ENCODE measurements at regions not wholly inside any gene's neighbourhood (a gene's known extent, or its start where the extent isn't known, plus 50 kb on each side); places are given as distances from the start of the nearest gene placed in this dataset.

GRCh38 chrX:124217304-124218251, 114.9 kb upstream of the TEX13D start:
- no peak overlapping the region for H3K4me3 Mint-ChIP-seq
- peaks cover 32% of the 10 kb centered on the region for H3K4me1 Mint-ChIP-seq
- TF ChIP-seq, protein P1, sequence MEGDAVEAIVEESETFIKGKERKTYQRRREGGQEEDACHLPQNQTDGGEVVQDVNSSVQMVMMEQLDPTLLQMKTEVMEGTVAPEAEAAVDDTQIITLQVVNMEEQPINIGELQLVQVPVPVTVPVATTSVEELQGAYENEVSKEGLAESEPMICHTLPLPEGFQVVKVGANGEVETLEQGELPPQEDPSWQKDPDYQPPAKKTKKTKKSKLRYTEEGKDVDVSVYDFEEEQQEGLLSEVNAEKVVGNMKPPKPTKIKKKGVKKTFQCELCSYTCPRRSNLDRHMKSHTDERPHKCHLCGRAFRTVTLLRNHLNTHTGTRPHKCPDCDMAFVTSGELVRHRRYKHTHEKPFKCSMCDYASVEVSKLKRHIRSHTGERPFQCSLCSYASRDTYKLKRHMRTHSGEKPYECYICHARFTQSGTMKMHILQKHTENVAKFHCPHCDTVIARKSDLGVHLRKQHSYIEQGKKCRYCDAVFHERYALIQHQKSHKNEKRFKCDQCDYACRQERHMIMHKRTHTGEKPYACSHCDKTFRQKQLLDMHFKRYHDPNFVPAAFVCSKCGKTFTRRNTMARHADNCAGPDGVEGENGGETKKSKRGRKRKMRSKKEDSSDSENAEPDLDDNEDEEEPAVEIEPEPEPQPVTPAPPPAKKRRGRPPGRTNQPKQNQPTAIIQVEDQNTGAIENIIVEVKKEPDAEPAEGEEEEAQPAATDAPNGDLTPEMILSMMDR (IDR thresholded peaks at IDR 0.05; ENCODE audit: unreplicated experiment in 3 of 3): no peak
- H3K27me3 Mint-ChIP-seq (ENCODE audit: low read depth): no peaks in the 10 kb centered on the region
- H3K9me3 Mint-ChIP-seq: peaks cover 2% of the 10 kb centered on the region
- H3K27ac Mint-ChIP-seq: peak overlapping the region; percentile 17 to 69 (median 44)
- no peaks in the 10 kb centered on the region for H3K36me3 Mint-ChIP-seq (ENCODE audit: low read depth)

GRCh38 chrX:124223524-124223923, 108.9 kb upstream of the TEX13D start:
- TF ChIP-seq, protein P1 (IDR thresholded peaks at IDR 0.05; ENCODE audit: unreplicated experiment in 3 of 3): no peak
- no peak overlapping the region for H3K27ac Mint-ChIP-seq
- H3K36me3 Mint-ChIP-seq (ENCODE audit: low read depth): no peaks in the 10 kb centered on the region
- no peak overlapping the region for H3K4me3 Mint-ChIP-seq
- peaks cover 11% of the 10 kb centered on the region for H3K27me3 Mint-ChIP-seq (ENCODE audit: low read depth)
- no peaks in the 10 kb centered on the region for H3K9me3 Mint-ChIP-seq
- H3K4me1 Mint-ChIP-seq: peaks cover 11% of the 10 kb centered on the region

DNA sequence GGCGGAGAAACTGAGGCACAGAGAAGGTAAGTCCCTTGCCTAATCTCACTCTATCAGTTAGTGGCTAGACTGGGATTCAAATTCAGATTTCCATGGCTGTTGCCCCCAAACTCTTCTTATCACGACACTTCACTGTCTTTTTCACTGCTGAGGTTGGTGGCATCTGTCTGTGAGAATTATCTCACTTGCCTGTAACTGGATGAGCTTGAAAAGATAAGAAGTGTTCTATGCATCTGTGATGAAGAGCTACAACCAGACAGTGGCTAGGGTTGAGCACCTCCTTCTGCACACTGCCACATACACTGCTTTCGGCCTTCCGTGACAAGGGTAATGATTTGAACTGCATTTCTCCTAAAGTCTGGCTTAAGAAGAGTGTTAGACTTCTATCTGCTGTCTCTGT, 107.9 kb upstream of the TEX13D start:
- peaks cover 11% of the 10 kb centered on the region for H3K27me3 Mint-ChIP-seq (ENCODE audit: low read depth)
- peaks cover under 1% of the 10 kb centered on the region for H3K4me1 Mint-ChIP-seq
- H3K4me3 Mint-ChIP-seq: no peak overlapping the region
- TF ChIP-seq, protein P1 (IDR thresholded peaks at IDR 0.05; ENCODE audit: unreplicated experiment in 3 of 3): no peak
- H3K27ac Mint-ChIP-seq: no peak overlapping the region
- H3K36me3 Mint-ChIP-seq (ENCODE audit: low read depth): no peaks in the 10 kb centered on the region
- no peaks in the 10 kb centered on the region for H3K9me3 Mint-ChIP-seq

DNA sequence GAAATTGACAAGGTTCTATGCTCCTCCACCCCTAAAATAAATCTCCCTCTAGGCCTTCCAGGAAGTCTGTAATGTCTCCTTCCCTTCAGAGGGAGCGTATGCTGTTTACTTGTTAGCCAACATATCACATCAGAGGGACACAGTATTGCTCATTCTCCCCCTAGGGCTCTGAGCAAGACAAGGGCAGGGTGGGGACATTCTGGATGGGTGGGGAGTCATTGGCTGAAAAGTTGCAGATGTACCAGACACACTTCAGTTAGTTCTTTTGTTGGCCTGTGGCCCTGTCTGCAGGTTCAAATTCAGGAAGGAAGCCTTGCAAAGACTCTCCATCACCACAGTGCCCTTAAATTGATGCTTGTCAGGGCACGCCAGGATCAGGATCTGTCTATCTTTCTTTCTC, 106.3 kb upstream of the TEX13D start:
- no peaks in the 10 kb centered on the region for H3K9me3 Mint-ChIP-seq
- peaks cover 19% of the 10 kb centered on the region for H3K27me3 Mint-ChIP-seq (ENCODE audit: low read depth)

GRCh38 chrX:124228849-124229248, 103.6 kb upstream of the TEX13D start:
- peaks cover 23% of the 10 kb centered on the region for H3K27me3 Mint-ChIP-seq (ENCODE audit: low read depth)
- H3K36me3 Mint-ChIP-seq (ENCODE audit: low read depth): no peaks in the 10 kb centered on the region
- no peaks in the 10 kb centered on the region for H3K9me3 Mint-ChIP-seq
- TF ChIP-seq, protein P1 (IDR thresholded peaks at IDR 0.05; ENCODE audit: unreplicated experiment in 3 of 3): no peak
- no peaks in the 10 kb centered on the region for H3K4me1 Mint-ChIP-seq
- no peak overlapping the region for H3K27ac Mint-ChIP-seq
- no peak overlapping the region for H3K4me3 Mint-ChIP-seq

More for the DNA sequence above, 106.3 kb upstream of the TEX13D start:
- Mint-ChIP-seq H3K4me3 (no peak overlapping the region), H3K4me1 (no peaks in the 10 kb centered on the region), H3K36me3 (ENCODE audit: low read depth) (no peaks in the 10 kb centered on the region), H3K27ac (no peak overlapping the region)
- TF ChIP-seq, protein P1 (IDR thresholded peaks at IDR 0.05; ENCODE audit: unreplicated experiment in 3 of 3): no peak

- peaks cover 23% of the 10 kb centered on the region for H3K27me3 Mint-ChIP-seq (ENCODE audit: low read depth)
Measured at GRCh38 chrX:124229374-124229773, 103.1 kb upstream of the TEX13D start.

More at GRCh38 chrX:124229374-124229773, 103.1 kb upstream of the TEX13D start:
- Mint-ChIP-seq H3K27ac (no peak overlapping the region), H3K4me3 (no peak overlapping the region), H3K36me3 (ENCODE audit: low read depth) (no peaks in the 10 kb centered on the region), H3K4me1 (no peaks in the 10 kb centered on the region), H3K9me3 (no peaks in the 10 kb centered on the region)
- TF ChIP-seq, protein P1 (IDR thresholded peaks at IDR 0.05; ENCODE audit: unreplicated experiment in 3 of 3): no peak
